Tibial nerve (tissue), 4 donors: ENCODE measurements at regions not wholly inside any gene's neighbourhood (a gene's known extent, or its start where the extent isn't known, plus 50 kb on each side); places are given as distances from the start of the nearest gene placed in this dataset.

ENCODE experiments used
- DNase-seq, 2 donors: peaks; one replicate each; pipeline ENCODE4 v3.0.0-alpha.2; 2019; ENCODE audit warnings: low spot score in 2 of 2
- H3K27ac ChIP-seq, 4 donors: fragments of 200-600 bp; sonication (generic) in 3 of 4; one replicate each; pipeline ENCODE4 v1.5.1; 2017 to 2019; ENCODE audit warnings: mild to moderate bottlenecking in 1 of 4
- H3K27me3 ChIP-seq, 2 donors: fragments of 200-600 bp; sonication (generic) in 1 of 2; one replicate each; pipeline versions ENCODE4 v1.5.1 to v1.6.0; 2017 to 2019
- H3K36me3 ChIP-seq, 3 donors: fragments of 200-600 bp; sonication (generic); one replicate each; pipeline ENCODE4 v1.5.1; 2018 to 2019
- H3K4me1 ChIP-seq, 4 donors: fragments of 200-600 bp; sonication (generic) in 3 of 4; one replicate each; pipeline ENCODE4 v1.5.1; 2017 to 2019
- H3K4me3 ChIP-seq, 4 donors: fragments of 200-600 bp; sonication (generic) in 3 of 4; one replicate each; pipeline ENCODE4 v1.5.1; 2017 to 2019; ENCODE audit warnings: mild to moderate bottlenecking in 1 of 4, moderate library complexity in 1 of 4
- H3K9me3 ChIP-seq, 4 donors: fragments of 200-600 bp; sonication (generic) in 3 of 4; one replicate each; pipeline ENCODE4 v1.5.1; 2017 to 2019
- CTCF ChIP-seq, 5 experiments: fragments of 200-600 bp in 3 of 5; fragments of 450-650 bp in 2 of 5; sonication (generic) in 3 of 5; IDR thresholded peaks; one replicate each; pipeline ENCODE4 v1.5.1; 2016 to 2019; ENCODE audit warnings: antibody characterized with exemption in 5 of 5, mild to moderate bottlenecking in 3 of 5, moderate library complexity in 2 of 5
- EP300 ChIP-seq, 2 donors: sonication (generic); formaldehyde crosslinking; IDR thresholded peaks; one replicate each; pipeline ENCODE4 v1.6.1; 2017; ENCODE audit warnings: antibody characterized with exemption in 2 of 2, mild to moderate bottlenecking in 1 of 2
- POLR2A ChIP-seq, 2 donors: fragments of 450-650 bp; IDR thresholded peaks; one replicate each; pipeline ENCODE4 v1.6.1; 2017; ENCODE audit warnings: antibody characterized with exemption in 2 of 2, mild to moderate bottlenecking in 2 of 2, moderate library complexity in 2 of 2
- WGBS, 2 donors: methylation state at CpG; one replicate each; pipeline ENCODE4 v1.1.5; 2018; 5-methylcytosine and 5-hydroxymethylcytosine counted together

- Histone ChIP-seq H3K4me1 (no peaks in the 10 kb centered on the region), H3K9me3 (no peaks in the 10 kb centered on the region), H3K27me3 (no peaks in the 10 kb centered on the region), H3K27ac (no peak overlapping the region), H3K4me3 (no peak overlapping the region), H3K36me3 (no peaks in the 10 kb centered on the region)
- DNase-seq = no peak
- 30 to 40% methylated on average over 2 of the region's 2 CpGs for WGBS, 2 donors
- TF ChIP-seq EP300 (IDR thresholded peaks at IDR 0.05) = no peak
- TF ChIP-seq CTCF (IDR thresholded peaks at IDR 0.05) = no peak
Observed at GRCh38 chr1:105427543-105427942, 1628.9 kb upstream of the PRMT6 start.

- no peak overlapping the region for H3K4me3 ChIP-seq
Observed at GRCh38 chr1:105436589-105437259, 1619.8 kb upstream of the PRMT6 start.

GRCh38 chr1:105437847-105438246 is 1618.6 kb upstream of the PRMT6 start:
- H3K27ac ChIP-seq = no peak overlapping the region
- H3K9me3 ChIP-seq = peaks cover 0 to 6% (median 0%) of the 10 kb centered on the region in 4 donors
- H3K4me1 ChIP-seq = no peaks in the 10 kb centered on the region
- WGBS, 2 donors = 87 to 100% methylated on average over 1 of the region's 1 CpG
- H3K36me3 ChIP-seq = no peaks in the 10 kb centered on the region
- no peaks in the 10 kb centered on the region for H3K27me3 ChIP-seq
- no peak overlapping the region for H3K4me3 ChIP-seq
- no peak for DNase-seq
- no peak for TF ChIP-seq CTCF (IDR thresholded peaks at IDR 0.05)
- TF ChIP-seq POLR2A (IDR thresholded peaks at IDR 0.05) = no peak
- TF ChIP-seq EP300 (IDR thresholded peaks at IDR 0.05) = no peak

More at GRCh38 chr1:105436589-105437259, 1619.8 kb upstream of the PRMT6 start:
- H3K27ac ChIP-seq = no peak overlapping the region
- no peak for TF ChIP-seq CTCF (IDR thresholded peaks at IDR 0.05)
- no peak for TF ChIP-seq EP300 (IDR thresholded peaks at IDR 0.05)
- TF ChIP-seq POLR2A (IDR thresholded peaks at IDR 0.05) = no peak
- H3K4me1 ChIP-seq = no peaks in the 10 kb centered on the region
- no peaks in the 10 kb centered on the region for H3K36me3 ChIP-seq
- no peaks in the 10 kb centered on the region for H3K27me3 ChIP-seq
- DNase-seq = no peak
- 88 to 95% methylated on average over 7 of the region's 7 CpGs for WGBS, 2 donors
- peaks cover 0 to 6% (median 0%) of the 10 kb centered on the region in 4 donors for H3K9me3 ChIP-seq

GRCh38 chr1:105442901-105443300 is 1613.6 kb upstream of the PRMT6 start:
- no peak for TF ChIP-seq EP300 (IDR thresholded peaks at IDR 0.05)
- TF ChIP-seq POLR2A (IDR thresholded peaks at IDR 0.05) = no peak
- TF ChIP-seq CTCF (IDR thresholded peaks at IDR 0.05) = no peak
- Histone ChIP-seq H3K4me1 (no peaks in the 10 kb centered on the region), H3K27ac (no peak overlapping the region), H3K36me3 (no peaks in the 10 kb centered on the region), H3K27me3 (no peaks in the 10 kb centered on the region), H3K4me3 (no peak overlapping the region), H3K9me3 (no peaks in the 10 kb centered on the region)
- WGBS, 2 donors = 53 to 54% methylated on average over 4 of the region's 4 CpGs
- no peak for DNase-seq

- TF ChIP-seq POLR2A (IDR thresholded peaks at IDR 0.05) (no peak), CTCF (IDR thresholded peaks at IDR 0.05) (no peak), EP300 (IDR thresholded peaks at IDR 0.05) (no peak)
- DNase-seq = no peak
- Histone ChIP-seq H3K27ac (no peak overlapping the region), H3K27me3 (no peaks in the 10 kb centered on the region), H3K9me3 (no peaks in the 10 kb centered on the region), H3K4me3 (no peak overlapping the region), H3K4me1 (no peaks in the 10 kb centered on the region), H3K36me3 (no peaks in the 10 kb centered on the region)
Observed at GRCh38 chr1:105459759-105460158, 1596.7 kb upstream of the PRMT6 start.
